GDM1 (cell line): ENCODE measurements at regions not wholly inside any gene's neighbourhood (a gene's known extent, or its start where the extent isn't known, plus 50 kb on each side); places are given as distances from the start of the nearest gene placed in this dataset.

Source experiments
- DNase-seq: peaks from one replicate; lab custom pipeline; 2025; lab: John Stamatoyannopoulos, UW

- no peak for DNase-seq
Measured at GRCh38 chr6:21426841-21427490, 166.6 kb upstream of the SOX4 start.

- DNase-seq: no peak
Measured at GRCh38 chr6:21429291-21429690, 164.3 kb upstream of the SOX4 start.

- no peak for DNase-seq
Measured at GRCh38 chr6:21431526-21431925, 162.0 kb upstream of the SOX4 start.

- DNase-seq: no peak
Measured at GRCh38 chr6:21436625-21437024, 156.9 kb upstream of the SOX4 start.

GRCh38 chr6:21437581-21437980 is 156.0 kb upstream of the SOX4 start:
- no peak for DNase-seq

- DNase-seq: no peak
Measured at GRCh38 chr6:21438237-21438985, 155.1 kb upstream of the SOX4 start.

- peak; percentile 4 for DNase-seq
Measured at GRCh38 chr6:21438986-21439352, 154.6 kb upstream of the SOX4 start.

GRCh38 chr6:21441386-21441785 is 152.2 kb upstream of the SOX4 start:
- DNase-seq: no peak

GRCh38 chr6:21442874-21443273 is 150.7 kb upstream of the SOX4 start:
- DNase-seq: no peak

GRCh38 chr6:21444711-21445260 is 148.8 kb upstream of the SOX4 start:
- DNase-seq: no peak

GRCh38 chr6:21447987-21448386 is 145.6 kb upstream of the SOX4 start:
- no peak for DNase-seq

- no peak for DNase-seq
Measured at GRCh38 chr6:21448485-21449109, 145.0 kb upstream of the SOX4 start.

- DNase-seq: no peak
Measured at GRCh38 chr6:21450149-21450548, 143.4 kb upstream of the SOX4 start.

GRCh38 chr6:21450628-21451027 is 142.9 kb upstream of the SOX4 start:
- no peak for DNase-seq

- DNase-seq: no peak
Measured at GRCh38 chr6:21451546-21452013, 142.0 kb upstream of the SOX4 start.

GRCh38 chr6:21454262-21454661 is 139.3 kb upstream of the SOX4 start:
- DNase-seq: no peak

- DNase-seq: no peak
Measured at GRCh38 chr6:21455071-21455470, 138.5 kb upstream of the SOX4 start.

GRCh38 chr6:21457647-21458046 is 135.9 kb upstream of the SOX4 start:
- DNase-seq: no peak

- DNase-seq: no peak
Measured at GRCh38 chr6:21459641-21460040, 133.9 kb upstream of the SOX4 start.

- DNase-seq: no peak
Measured at GRCh38 chr6:21461844-21462518, 131.6 kb upstream of the SOX4 start.

- no peak for DNase-seq
Measured at GRCh38 chr6:21462519-21462852, 131.1 kb upstream of the SOX4 start.

GRCh38 chr6:21467091-21467490 is 126.5 kb upstream of the SOX4 start:
- DNase-seq: no peak

GRCh38 chr6:21468461-21468860 is 125.1 kb upstream of the SOX4 start:
- no peak for DNase-seq
